ENCODE measurements at regions not wholly inside any gene's neighbourhood (a gene's known extent, or its start where the extent isn't known, plus 50 kb on each side); places are given as distances from the start of the nearest gene placed in this dataset.

GRCh38 chr6:26312096-26312463 is 52.9 kb upstream of the BTN3A2 start:
- TF ChIP-seq, protein P1, sequence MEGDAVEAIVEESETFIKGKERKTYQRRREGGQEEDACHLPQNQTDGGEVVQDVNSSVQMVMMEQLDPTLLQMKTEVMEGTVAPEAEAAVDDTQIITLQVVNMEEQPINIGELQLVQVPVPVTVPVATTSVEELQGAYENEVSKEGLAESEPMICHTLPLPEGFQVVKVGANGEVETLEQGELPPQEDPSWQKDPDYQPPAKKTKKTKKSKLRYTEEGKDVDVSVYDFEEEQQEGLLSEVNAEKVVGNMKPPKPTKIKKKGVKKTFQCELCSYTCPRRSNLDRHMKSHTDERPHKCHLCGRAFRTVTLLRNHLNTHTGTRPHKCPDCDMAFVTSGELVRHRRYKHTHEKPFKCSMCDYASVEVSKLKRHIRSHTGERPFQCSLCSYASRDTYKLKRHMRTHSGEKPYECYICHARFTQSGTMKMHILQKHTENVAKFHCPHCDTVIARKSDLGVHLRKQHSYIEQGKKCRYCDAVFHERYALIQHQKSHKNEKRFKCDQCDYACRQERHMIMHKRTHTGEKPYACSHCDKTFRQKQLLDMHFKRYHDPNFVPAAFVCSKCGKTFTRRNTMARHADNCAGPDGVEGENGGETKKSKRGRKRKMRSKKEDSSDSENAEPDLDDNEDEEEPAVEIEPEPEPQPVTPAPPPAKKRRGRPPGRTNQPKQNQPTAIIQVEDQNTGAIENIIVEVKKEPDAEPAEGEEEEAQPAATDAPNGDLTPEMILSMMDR (IDR thresholded peaks at IDR 0.05; ENCODE audit: poor library complexity, severe bottlenecking): no peak
- no peak for TF ChIP-seq POLR2AphosphoS5 (IDR thresholded peaks at IDR 0.05)
- no peak for TF ChIP-seq RAD21 (conservative IDR thresholded peaks at IDR 0.05)
- TF ChIP-seq EZH2 (IDR thresholded peaks at IDR 0.05; ENCODE audit: borderline replicate concordance, insufficient read depth, low read length, poor library complexity, severe bottlenecking): no peak
